Globus pallidus (tissue), 1 donor: ENCODE measurements at regions not wholly inside any gene's neighbourhood (a gene's known extent, or its start where the extent isn't known, plus 50 kb on each side); places are given as distances from the start of the nearest gene placed in this dataset.
"Not testable (repeated sequence)": the region's sequence is repeated elsewhere in the genome, so short reads cannot be mapped to it uniquely, and the experiment has no call there.

ENCODE experiments used
- DNase-seq: peaks from one replicate; pipeline ENCODE4 v3.0.0-alpha.2; 2015; ENCODE audit warnings: low spot score

- no peak for DNase-seq
These were observed 204.0 kb upstream of the MYLIP start for GRCh38 chr6:15924893-15925292.

- DNase-seq: no peak
These were observed 206.2 kb upstream of the MYLIP start for GRCh38 chr6:15922510-15923250.

- DNase-seq: no peak
These were observed 207.6 kb upstream of the MYLIP start for GRCh38 chr6:15921243-15921642.

- no peak for DNase-seq
These were observed 212.3 kb upstream of the MYLIP start for GRCh38 chr6:15916581-15916980.

GRCh38 chr6:15915508-15916178 is 213.2 kb upstream of the MYLIP start:
- no peak for DNase-seq

GRCh38 chr6:15914553-15914952 is 214.3 kb upstream of the MYLIP start:
- DNase-seq: no peak

- DNase-seq: no peak
These were observed 215.3 kb upstream of the MYLIP start for GRCh38 chr6:15913573-15913972.

- DNase-seq: no peak
These were observed 216.1 kb upstream of the MYLIP start for GRCh38 chr6:15912505-15913400.

- DNase-seq: no peak
These were observed 217.0 kb upstream of the MYLIP start for GRCh38 chr6:15911753-15912504.

- DNase-seq: no peak
These were observed 219.4 kb upstream of the MYLIP start for GRCh38 chr6:15909290-15910070.

- no peak for DNase-seq
These were observed 220.0 kb upstream of the MYLIP start for GRCh38 chr6:15908871-15909270.

GRCh38 chr6:15907914-15908518 is 220.9 kb upstream of the MYLIP start:
- no peak for DNase-seq

GRCh38 chr6:15907220-15907913 is 221.5 kb upstream of the MYLIP start:
- not testable (repeated sequence) for DNase-seq

GRCh38 chr6:15906420-15907016 is 222.4 kb upstream of the MYLIP start:
- no peak for DNase-seq

- DNase-seq: no peak
These were observed 223.1 kb upstream of the MYLIP start for GRCh38 chr6:15905488-15906419.

- no peak for DNase-seq
These were observed 224.1 kb upstream of the MYLIP start for GRCh38 chr6:15904651-15905376.

- DNase-seq: no peak
These were observed 227.5 kb upstream of the MYLIP start for GRCh38 chr6:15901141-15902115.
